GM18498 (cell line): ENCODE measurements at regions not wholly inside any gene's neighbourhood (a gene's known extent, or its start where the extent isn't known, plus 50 kb on each side); places are given as distances from the start of the nearest gene placed in this dataset.

Experiments used
- ATAC-seq: cut with Tn5 transposase; IDR thresholded peaks from one replicate; pipeline ENCODE4 v1.9.1; 2021; ENCODE audit warnings: mild to moderate bottlenecking, moderate library complexity; ENCODE audit not compliant: unreplicated experiment

DNA sequence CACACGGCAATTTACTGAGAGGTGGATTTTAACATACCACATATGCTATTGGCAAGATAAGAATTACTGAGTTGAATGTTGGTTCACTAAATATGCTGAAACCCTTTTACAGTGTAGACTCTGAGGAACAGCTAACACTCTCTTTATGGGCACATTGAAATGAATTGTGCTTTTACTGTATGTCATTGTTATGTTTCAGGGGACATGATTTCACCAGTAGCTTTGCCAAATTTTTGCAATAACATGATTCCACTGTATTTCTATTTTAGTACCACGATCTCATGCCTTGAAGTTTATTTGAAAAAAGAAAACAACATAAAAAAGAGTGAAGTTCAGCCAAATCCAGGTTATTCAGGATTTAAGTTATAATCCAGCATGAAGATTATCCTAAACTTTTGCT lies 188.5 kb downstream of the HLX start:
- ATAC-seq: no peak

DNA sequence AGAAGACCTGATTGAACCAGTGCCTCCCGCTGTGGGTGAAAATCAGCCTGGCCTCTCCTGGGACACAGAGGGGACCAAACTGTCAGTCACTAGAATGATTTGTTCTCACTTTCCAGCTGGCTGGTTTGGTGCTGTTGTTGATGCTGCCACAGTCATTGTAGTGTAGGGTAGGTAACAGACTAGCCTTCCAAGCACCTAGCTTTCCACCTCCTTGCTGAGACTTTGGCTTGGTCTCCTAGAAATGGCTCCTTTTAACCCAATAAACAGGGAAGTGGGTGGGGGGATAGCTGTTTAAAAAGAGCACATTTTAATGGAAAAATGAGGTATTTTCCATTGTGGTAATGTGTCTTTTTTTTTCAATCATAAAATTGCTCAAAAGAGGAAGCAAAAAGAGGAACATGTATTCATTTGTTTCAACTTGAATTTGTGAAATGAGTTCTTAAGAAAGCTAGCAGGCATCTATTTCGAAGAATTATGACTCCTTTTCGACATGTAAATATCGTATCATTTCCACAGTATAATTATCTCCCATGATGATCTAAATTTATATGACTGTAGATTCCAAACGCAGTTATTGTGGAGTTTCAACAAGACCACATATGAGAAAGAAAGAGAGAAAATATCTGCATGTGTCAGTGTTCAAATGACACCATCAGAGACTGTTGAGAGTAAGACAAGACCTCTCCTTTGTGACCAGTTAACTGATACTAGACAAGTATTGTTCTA lies 190.1 kb downstream of the HLX start:
- ATAC-seq: peak; percentile 94

DNA sequence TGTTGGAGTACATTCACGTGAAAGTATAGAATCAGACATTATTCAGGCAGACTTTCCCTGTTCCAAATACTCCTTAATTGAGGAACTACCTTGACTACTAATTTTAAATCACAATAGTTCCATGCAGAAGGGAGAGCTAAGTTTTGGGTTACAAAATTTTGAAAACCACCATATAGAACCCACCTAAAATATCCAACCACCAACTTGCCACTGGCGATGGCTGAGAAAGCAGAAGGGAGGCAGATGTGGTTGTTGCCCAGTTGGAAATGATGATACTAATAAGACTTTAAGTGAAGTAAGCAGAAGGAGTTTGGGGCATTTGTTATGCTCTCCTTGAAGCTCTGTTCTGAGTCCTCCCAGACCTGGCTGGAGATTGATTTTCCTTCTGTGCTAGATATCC lies 190.7 kb downstream of the HLX start:
- no peak for ATAC-seq

DNA sequence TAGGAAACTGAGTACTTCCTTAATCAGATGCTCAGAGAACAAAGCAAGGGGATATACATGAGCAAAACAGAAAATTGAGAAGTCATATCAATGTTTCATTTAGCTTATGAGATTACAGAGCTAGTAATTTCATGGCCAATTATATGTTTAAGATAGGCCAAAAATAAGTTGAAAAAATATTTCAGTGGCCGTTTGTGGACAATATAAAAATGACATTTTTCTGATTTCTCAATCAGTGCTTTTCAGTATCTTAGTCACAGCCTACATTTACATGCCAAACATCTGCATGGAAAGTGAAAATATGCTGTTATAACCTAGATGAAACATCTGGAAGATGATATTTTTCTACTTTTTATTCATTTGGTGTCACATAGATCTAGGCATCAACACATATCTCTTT lies 192.5 kb downstream of the HLX start:
- ATAC-seq: no peak

DNA sequence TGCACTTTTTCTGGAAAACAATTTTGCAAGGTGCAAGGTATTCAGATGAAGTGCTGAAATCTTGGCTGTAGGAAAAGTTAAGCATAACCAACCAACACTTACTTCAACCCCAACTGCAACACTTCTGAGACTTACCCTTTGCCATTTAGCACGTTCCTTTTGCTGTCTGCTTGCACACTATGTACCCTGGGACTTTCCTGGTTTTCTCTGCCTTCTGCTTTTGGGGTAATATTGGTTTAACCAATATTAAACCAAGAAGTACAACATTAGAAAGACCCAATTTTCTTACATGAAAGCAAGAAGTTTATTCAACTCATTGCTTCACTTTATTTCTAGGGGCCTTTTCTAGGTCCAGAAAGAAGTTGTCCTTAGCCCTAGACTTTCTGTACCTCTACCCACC lies 193.0 kb downstream of the HLX start:
- no peak for ATAC-seq

DNA sequence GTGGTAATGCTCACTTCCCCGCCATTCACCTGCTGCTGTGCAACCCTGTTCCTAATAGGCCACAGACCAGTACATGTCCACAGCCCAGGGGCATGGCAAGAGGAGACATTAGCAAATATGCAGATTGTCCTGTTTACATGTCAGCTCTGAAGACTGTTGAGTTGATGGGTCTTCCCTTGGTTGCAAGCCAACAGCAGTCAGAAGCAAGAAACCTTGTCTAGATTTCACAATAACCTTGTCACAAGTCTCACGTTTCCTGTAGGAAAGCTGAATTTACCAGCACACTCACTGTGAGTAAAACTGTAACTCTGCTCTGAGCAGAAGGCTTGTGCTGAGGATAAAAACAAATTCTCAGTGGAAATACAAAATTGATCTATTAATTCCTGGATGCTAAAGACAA lies 195.1 kb downstream of the HLX start:
- no peak for ATAC-seq

DNA sequence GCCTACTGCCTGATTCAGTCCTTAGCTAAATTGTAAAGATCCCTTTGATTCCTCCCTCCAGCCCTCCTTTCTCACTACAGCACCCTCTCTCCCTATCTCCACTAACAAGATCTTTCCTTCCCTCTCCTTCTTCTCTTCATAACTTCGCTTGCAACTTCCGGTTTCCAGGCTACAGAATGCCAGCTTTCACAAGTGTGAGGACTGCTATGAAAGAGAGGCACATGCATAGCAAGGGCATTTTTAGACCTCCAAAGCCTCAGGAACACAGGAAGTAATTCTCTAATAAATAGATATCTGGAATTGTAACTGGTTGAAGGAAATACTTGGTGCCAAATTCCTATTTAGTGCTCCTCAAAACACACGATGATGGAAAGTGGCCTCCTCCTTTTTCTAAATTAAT lies 196.7 kb downstream of the HLX start:
- ATAC-seq: no peak

DNA sequence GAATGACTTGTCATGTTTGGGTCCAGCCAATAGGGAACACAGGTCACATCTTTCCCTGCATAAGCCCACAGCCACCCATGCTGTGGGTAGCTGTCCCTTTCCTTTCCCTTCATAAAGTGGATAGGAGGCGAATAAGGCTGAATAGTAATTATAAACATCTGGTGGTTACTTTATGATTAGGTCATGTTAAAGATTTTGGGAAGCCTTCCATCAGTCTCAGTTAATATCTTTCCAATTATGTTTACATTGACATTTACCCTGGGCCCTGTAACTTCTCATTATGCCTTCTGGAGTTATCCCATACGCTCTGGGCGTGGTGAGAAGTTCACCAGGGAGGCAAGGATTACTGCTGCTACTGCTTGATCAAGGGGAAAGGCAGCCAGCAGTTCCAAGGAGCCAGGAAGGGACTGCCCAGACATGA lies 197.2 kb downstream of the HLX start:
- ATAC-seq: no peak

DNA sequence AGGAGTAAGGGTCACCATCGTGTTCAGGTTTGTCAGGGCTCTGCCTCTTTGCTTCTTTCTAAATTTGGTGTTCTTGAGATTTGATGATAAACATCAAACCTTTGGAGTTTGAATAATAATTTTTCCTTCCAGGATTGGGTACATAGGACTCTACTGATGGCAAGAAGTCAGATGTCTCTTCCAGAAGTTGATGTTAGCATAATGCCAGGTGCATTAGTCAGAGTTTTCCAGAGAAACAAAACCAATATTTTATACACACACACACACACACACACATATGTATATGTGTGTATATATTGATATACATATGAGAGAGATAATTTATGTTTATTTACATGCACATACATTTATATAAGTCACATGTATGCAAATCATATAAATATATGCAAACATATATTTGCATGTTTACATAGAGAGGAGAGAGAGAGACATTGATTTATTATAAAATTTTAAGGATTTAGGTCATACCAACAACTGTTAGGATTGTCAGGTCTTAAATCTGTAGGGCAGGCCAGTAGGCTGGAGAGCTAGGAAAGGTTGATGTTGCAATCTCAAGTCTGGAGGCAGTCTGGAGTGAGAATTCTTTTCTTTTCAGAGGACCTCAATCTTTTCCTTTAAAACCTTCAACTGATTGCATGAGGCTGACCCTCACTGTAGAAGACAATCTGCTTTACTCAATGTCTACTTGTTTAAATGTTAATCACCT lies 199.2 kb downstream of the HLX start:
- ATAC-seq: no peak

DNA sequence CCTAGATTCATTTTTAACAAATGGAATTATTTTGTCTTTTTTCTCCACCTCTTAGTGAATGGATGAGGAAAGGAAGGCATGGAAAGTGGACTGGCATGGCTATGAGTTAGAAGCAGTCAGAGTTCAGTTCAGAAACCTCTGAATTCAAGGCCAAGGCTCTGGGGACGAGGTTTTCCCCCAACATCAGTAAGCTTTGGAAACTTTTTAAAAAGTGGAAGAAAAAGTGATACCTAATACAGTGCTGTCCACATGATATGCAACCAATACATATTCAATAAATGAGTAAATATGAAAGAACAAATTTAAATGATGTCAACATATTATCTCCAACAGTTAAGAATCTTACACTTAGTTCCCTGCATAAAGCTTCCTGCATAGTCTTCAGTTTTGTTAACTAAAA lies 204.7 kb downstream of the HLX start:
- no peak for ATAC-seq

DNA sequence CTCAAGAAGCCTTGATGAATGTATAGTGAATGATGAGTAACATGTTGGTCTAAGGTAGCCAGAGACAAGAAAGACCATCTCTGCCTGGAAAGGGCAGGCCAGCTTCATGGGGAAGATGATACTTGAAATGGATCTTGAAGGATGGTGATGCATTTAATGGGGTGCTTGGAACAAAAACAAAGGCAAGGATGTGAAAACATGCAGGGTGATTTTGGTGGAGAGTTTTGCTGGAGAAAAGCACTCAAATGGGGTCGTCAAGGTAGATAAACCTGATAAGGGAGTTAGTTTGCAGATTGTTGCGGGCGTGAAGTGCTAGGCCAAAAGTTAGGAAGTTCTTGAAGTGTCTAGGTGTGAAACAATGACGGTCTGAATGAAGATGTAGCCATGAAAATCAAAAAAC lies 205.4 kb downstream of the HLX start:
- no peak for ATAC-seq

DNA sequence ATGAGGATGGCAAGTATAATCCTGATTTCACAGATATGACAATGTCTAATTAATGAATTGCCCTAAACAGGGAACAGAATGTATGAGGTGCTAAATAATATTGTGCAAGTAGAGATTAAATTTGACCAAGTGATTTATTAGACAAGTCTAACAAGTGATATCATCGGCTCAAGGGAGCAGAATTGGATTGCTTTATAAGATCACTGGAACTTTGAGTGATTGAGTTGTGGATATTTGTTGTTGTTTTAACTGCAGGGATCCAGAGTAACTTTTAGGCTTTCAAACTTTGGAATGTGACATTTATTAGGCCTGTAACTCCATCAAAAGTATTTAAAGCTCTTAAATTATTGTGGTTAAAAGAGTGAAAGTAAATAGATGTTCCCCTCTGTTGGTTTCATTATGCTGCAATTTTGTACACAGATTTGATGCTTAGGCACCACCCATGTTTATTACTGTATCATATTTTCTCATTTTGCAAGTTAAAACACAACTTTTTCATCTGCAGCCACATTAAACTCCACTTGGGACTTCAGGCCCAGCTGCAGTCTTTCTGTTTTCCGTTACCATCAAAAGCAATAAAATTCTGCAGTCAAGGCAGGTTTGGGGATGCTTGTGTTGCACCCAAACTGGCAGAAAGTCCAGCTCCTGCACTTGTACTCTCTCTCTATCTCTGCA lies 206.6 kb downstream of the HLX start:
- ATAC-seq: no peak

DNA sequence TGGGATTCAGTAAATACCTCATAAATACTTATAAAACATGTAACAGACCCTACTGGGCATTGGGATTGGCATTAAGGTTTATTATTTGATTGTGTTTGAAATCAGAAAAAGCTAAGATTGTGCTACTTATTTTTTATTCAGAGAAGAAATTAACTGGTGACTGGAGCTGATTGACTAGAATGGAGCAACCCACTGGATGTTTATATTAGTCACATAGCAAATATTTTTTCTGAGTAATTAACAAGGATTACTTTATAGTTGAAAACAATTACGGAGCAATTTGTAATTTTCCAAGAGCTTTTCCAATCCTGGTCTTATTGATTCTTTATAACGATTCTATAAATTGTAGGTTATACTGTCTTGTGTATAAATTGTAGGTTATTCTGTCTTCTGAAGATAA lies 208.7 kb downstream of the HLX start:
- ATAC-seq: no peak

DNA sequence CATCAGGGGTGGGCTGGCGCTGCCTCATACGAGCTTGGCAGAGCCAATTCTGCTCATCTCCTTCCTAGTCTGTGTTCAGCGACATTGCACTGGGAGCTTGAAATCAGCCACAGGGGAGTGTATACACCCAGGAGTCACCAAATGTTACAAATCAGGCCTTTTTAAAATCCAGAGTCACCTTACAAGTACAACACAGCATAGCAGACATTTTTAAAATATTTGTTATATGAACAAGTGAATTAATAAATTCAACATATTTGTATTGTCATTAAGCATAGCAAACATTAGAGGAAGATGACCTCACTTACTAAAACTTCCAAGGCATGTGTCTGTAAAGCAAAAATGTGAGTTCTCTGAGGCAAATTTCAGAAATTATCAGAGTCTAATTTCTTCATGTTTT lies 210.0 kb downstream of the HLX start:
- no peak for ATAC-seq

DNA sequence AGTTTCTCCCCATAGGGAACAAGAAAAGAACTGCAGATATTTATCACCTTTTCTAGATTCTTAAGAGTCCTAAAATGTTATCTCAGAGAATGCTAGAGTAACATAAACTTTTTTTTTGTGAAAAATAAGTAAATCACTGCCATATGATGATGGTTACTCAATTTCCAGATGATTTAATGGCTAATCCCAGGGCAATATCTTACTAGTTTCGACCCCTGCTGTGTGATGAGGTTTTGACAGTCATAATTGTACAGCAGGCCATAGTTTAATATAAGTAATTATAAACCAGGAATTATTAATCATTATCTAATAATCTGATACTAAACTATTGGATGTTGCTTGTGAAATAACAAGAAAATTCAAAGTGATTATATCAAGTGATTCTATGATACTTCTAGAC lies 210.6 kb downstream of the HLX start:
- no peak for ATAC-seq

DNA sequence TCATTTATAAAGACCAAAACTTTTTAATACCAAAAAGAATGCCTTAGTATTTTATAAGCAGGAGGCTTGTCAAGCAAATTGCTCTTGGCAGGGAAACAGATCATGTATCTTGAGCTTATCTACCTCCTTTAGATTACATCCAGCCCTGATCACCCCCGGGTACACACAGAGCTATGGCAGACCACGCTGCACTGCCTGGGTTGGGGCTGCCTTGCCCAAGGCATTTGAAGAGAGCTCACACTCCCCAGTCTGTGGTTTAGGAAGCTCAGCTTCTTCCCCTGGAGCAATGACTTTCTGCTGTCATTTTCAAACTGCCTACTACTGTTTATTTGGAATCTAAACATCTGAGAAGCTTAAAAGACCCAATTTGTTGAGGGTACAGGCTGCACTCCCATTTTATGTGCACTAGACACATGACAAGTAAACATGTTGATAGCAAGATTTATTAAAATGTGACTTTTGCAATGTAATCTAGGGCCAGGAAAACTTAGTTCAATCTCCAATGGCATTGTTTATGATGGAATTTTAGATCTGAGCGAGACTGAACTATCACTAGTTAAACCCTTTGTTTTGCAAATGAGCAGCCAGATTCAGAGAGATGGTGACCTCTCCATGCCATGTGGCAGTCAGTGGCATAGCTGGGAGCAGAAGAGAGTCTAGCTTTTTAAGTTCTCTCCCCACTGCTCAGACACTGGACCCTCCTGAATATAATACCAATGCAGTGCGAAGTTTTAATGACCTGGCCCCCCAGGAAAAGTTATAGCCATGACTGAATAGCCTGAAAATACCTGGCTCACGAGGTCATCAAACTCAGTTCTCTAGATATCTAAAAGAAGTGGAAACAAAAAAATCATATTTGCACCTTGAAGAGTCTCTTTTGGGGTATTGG lies 214.9 kb downstream of the HLX start:
- ATAC-seq: no peak

DNA sequence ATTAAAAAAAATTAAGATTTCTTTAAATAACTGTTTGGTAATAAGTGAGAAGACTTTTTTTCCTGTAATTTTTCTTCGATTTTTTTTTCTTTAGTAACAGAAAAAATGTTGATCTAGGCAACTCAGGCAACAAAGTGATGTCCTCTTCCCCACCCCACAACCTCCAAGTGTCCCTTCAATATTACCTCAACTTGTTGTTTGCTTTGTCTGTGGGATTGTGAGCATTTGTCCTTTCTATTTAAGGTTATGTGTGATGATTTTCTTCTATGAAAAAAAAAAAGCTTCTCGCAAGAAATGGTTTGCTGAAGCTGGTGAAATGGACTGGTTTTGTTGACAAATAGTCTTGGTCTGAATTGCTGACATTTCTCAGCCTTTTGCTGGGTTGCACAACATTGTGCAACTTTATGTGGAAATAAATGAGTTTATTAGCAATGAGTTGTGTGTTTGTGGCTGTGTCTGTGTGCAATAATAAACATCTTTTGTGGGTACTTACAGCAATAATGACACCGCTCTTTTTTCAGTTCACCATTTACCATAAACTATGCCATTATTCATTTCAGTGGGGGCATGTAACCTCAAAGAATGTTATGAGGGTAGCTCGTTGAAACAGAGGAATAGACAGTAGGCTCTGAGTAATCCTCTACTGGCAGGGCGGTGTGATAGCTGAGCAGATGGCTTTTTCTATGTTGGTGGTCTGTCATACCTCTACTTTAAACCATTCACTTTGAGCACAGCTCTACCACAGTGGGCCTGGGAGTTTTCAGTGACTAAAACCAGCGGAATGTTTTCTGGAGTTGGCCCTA lies 218.4 kb downstream of the HLX start:
- ATAC-seq: no peak

DNA sequence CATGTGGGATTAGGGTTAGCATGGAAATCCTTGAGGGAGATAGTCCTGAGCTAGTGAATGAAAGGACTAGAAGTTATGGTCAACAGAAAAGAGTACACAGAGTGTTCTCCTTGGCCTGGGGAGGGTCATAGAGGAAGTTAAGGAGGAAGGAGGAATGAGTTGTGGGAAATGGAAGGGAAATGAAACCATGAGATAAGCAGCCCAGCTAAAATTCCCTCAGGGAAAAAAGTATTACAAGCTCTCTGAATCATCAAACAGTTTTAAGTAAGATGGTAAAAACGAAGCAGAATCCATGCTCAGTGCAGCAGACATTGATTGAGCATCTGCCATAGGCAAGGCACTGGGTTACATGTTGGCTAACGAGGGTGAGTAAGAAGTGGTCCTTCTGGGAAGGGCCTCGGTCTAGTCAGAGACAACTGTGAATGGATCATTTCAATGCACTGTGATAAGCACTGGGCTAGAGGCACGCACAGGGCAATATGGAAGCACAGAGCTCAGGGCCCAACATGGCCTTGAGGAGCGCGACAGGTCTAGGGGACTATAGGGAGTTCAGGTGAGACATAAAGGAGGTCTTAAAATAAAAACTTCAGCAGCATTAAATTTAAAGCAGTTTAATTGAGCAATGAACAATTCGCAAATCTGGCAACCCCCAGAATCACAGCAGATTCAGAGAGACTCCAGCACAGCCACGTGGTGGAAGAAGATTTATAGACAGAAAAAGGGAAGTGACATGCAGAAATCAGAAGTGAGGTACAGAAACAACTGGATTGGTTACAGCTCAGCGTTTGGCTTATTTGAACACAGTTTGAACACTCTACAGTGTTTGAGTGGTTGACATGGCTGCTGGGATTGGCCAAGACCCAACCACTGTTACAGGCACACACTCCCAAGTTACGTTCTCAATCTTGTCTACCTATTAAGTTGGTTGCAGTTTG lies 219.5 kb downstream of the HLX start:
- ATAC-seq: no peak
